ENCODE measurements at regions not wholly inside any gene's neighbourhood (a gene's known extent, or its start where the extent isn't known, plus 50 kb on each side); places are given as distances from the start of the nearest gene placed in this dataset.

- no peak for ATAC-seq (ENCODE audit: insufficient number of reproducible peaks, low FRiP score, low read depth)
- Histone ChIP-seq H3K27me3 (replicated peaks; ENCODE audit: insufficient read depth) (no peaks in the 10 kb centered on the region), H3K9me3 (no peaks in the 10 kb centered on the region), H3K27ac (no peak overlapping the region), H3K4me3 (no peak overlapping the region), H3K4me1 (ENCODE audit: control insufficient read depth in 1 of 2, low read depth in 2 of 2) (peaks cover 0 to 8% of the 10 kb centered on the region in 2 donors), H3K36me3 (no peaks in the 10 kb centered on the region)
- no peak for DNase-seq (ENCODE audit: low spot score)
- TF ChIP-seq, protein P1, sequence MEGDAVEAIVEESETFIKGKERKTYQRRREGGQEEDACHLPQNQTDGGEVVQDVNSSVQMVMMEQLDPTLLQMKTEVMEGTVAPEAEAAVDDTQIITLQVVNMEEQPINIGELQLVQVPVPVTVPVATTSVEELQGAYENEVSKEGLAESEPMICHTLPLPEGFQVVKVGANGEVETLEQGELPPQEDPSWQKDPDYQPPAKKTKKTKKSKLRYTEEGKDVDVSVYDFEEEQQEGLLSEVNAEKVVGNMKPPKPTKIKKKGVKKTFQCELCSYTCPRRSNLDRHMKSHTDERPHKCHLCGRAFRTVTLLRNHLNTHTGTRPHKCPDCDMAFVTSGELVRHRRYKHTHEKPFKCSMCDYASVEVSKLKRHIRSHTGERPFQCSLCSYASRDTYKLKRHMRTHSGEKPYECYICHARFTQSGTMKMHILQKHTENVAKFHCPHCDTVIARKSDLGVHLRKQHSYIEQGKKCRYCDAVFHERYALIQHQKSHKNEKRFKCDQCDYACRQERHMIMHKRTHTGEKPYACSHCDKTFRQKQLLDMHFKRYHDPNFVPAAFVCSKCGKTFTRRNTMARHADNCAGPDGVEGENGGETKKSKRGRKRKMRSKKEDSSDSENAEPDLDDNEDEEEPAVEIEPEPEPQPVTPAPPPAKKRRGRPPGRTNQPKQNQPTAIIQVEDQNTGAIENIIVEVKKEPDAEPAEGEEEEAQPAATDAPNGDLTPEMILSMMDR (IDR thresholded peaks at IDR 0.05) = no peak
These were observed 405.3 kb downstream of the RRAGC start for GRCh38 chr1:38454236-38454635.

DNA sequence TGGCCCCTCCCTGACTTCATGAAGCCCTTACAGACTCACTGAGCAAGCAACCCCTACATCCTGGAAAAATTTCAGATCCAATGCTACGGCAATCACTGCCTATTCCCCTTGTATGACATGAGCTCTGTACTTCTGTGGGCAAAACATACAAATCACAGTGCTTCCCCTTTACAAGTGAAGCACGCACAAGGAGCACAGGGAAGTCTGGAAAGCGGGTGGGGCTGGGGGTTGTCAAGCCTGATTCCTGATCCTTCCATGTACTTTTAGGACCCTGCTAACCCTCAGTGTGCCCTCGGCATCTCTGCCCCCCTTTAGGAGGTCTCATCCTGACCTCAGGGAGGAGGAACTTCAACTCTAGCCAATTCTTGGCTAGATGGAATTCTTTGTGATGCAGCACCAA, 405.7 kb upstream of the POU3F1 start:
- Histone ChIP-seq H3K4me3 (no peak overlapping the region), H3K27ac (no peak overlapping the region), H3K4me1 (ENCODE audit: control insufficient read depth in 1 of 2, low read depth in 2 of 2) (peaks cover 0 to 8% of the 10 kb centered on the region in 2 donors), H3K27me3 (replicated peaks; ENCODE audit: insufficient read depth) (no peaks in the 10 kb centered on the region), H3K9me3 (no peaks in the 10 kb centered on the region), H3K36me3 (no peaks in the 10 kb centered on the region)
- no peak for DNase-seq (ENCODE audit: low spot score)
- ATAC-seq (ENCODE audit: insufficient number of reproducible peaks, low FRiP score, low read depth) = no peak
- TF ChIP-seq, protein P1 (IDR thresholded peaks at IDR 0.05) = no peak

GRCh38 chr1:38451541-38451993, 405.0 kb upstream of the POU3F1 start:
- no peaks in the 10 kb centered on the region for H3K36me3 ChIP-seq
- no peak overlapping the region for H3K27ac ChIP-seq
- H3K4me3 ChIP-seq = no peak overlapping the region
- TF ChIP-seq, protein P1 (IDR thresholded peaks at IDR 0.05) = no peak
- H3K4me1 ChIP-seq (ENCODE audit: control insufficient read depth in 1 of 2, low read depth in 2 of 2) = peaks cover 0 to 8% of the 10 kb centered on the region in 2 donors
- no peaks in the 10 kb centered on the region for H3K27me3 ChIP-seq (replicated peaks; ENCODE audit: insufficient read depth)
- no peak for ATAC-seq (ENCODE audit: insufficient number of reproducible peaks, low FRiP score, low read depth)
- H3K9me3 ChIP-seq = no peaks in the 10 kb centered on the region
- DNase-seq (ENCODE audit: low spot score) = no peak

GRCh38 chr1:38448893-38449292, 402.3 kb upstream of the POU3F1 start:
- Histone ChIP-seq H3K36me3 (no peaks in the 10 kb centered on the region), H3K27me3 (replicated peaks; ENCODE audit: insufficient read depth) (no peaks in the 10 kb centered on the region), H3K27ac (no peak overlapping the region), H3K4me1 (ENCODE audit: control insufficient read depth in 1 of 2, low read depth in 2 of 2) (peaks cover 0 to 8% of the 10 kb centered on the region in 2 donors), H3K4me3 (no peak overlapping the region), H3K9me3 (no peaks in the 10 kb centered on the region)
- DNase-seq (ENCODE audit: low spot score) = no peak
- ATAC-seq (ENCODE audit: insufficient number of reproducible peaks, low FRiP score, low read depth) = no peak
- TF ChIP-seq, protein P1 (IDR thresholded peaks at IDR 0.05) = no peak

DNA sequence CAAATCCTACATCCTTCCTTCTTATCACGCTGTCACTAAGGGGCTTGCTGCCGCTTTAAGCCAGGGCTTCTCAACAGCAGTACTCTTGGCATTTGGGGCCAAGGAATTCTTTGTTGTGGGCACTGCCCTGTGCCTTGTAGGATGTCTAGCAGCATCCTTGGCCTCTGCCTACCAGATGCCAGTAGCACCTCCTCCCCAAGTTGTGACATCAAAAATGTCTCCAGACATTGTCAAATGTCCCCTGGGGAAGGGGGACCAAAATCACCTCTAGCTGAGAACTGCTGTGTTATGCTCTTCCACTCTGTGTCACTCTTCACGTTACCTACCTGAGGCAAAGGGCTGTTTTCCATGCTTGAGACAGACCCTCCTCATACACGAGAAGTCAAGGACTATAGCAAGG, 400.3 kb upstream of the POU3F1 start:
- Histone ChIP-seq H3K27ac (no peak overlapping the region), H3K9me3 (no peaks in the 10 kb centered on the region), H3K4me1 (ENCODE audit: control insufficient read depth in 1 of 2, low read depth in 2 of 2) (peaks cover 0 to 8% of the 10 kb centered on the region in 2 donors), H3K4me3 (no peak overlapping the region), H3K36me3 (no peaks in the 10 kb centered on the region), H3K27me3 (replicated peaks; ENCODE audit: insufficient read depth) (no peaks in the 10 kb centered on the region)
- no peak for DNase-seq (ENCODE audit: low spot score)
- ATAC-seq (ENCODE audit: insufficient number of reproducible peaks, low FRiP score, low read depth) = no peak
- TF ChIP-seq, protein P1 (IDR thresholded peaks at IDR 0.05) = no peak

All from thoracic aorta (tissue), 2 donors.